HepG2 (cell line): ENCODE measurements at regions not wholly inside any gene's neighbourhood (a gene's known extent, or its start where the extent isn't known, plus 50 kb on each side); places are given as distances from the start of the nearest gene placed in this dataset.

Experiments used
- ATAC-seq: fragments of 200-7000 bp; cut with Tn5 transposase; 3 replicates; pipeline ENCODE4 v1.9.1; 2020; ENCODE audit warnings: mild to moderate bottlenecking, moderate library complexity
- BruUV-seq: library from RNA; stranded (reverse); fragments of 400-500 nt; replicated peaks from 2 replicates; lab custom pipeline; 2021; lab: Mats Ljungman, UMichigan
- CTCF ChIA-PET: fragments of 300-600 bp; formaldehyde crosslinking; extraction: SDS; loops from one replicate; lab custom pipeline; 2021; ENCODE audit warnings: low total read pairs, inconsistent platforms, low intra/inter-chr PET ratio; lab: Yijun Ruan, JAX
- POLR2A ChIA-PET: fragments of 350-600 bp; sonication (Branson Sonifier 250); formaldehyde crosslinking; loops from one replicate; lab custom pipeline; 2020; ENCODE audit warnings: antibody characterized with exemption, inconsistent platforms; lab: Yijun Ruan, JAX
- DNase-seq: peaks from one replicate; pipeline ENCODE4 v3.0.0-alpha.2; 2015; ENCODE audit warnings: low spot score
- FAIRE-seq: peaks from 3 replicates; lab custom pipeline; 2011; peaks lifted over from hg19 to GRCh38; lab: Jason Lieb, UNC
- H2AFZ ChIP-seq: one replicate; pipeline ENCODE4 v1.6.1; 2011; ENCODE audit warnings: low read length, inconsistent platforms
- H3K27ac ChIP-seq: fragments of 300-600 bp; 3 replicates; pipeline ENCODE4 v1.8.0; 2011; ENCODE audit warnings: mixed run types, mild to moderate bottlenecking, mixed read lengths, low read length, inconsistent platforms; ENCODE audit not compliant: insufficient read depth; ENCODE audit errors: extremely low read length
- H3K27me3 ChIP-seq, 2 experiments: fragments of 200-600 bp in 1 of 2; 2 replicates in 1 of 2; 3 replicates in 1 of 2; pipeline versions ENCODE4 v1.6.0 to v1.8.0; 2011; ENCODE audit warnings: low read length in 2 of 2, mild to moderate bottlenecking in 2 of 2, moderate library complexity in 2 of 2, inconsistent platforms in 1 of 2; ENCODE audit not compliant: insufficient read depth in 2 of 2, control insufficient read depth in 1 of 2
- H3K36me3 ChIP-seq, 2 experiments: fragments of 200-600 bp in 1 of 2; replicated peaks in 1 of 2; 2 replicates in 1 of 2; 3 replicates in 1 of 2; pipeline versions ENCODE4 v1.5.1 to v1.8.0; 2011; ENCODE audit warnings: low read length in 2 of 2, inconsistent platforms in 1 of 2; ENCODE audit not compliant: insufficient read depth in 2 of 2, control insufficient read depth in 1 of 2
- H3K4me1 ChIP-seq: 2 replicates; pipeline ENCODE4 v1.5.1; 2012; ENCODE audit warnings: low read length, inconsistent platforms; ENCODE audit not compliant: insufficient read depth
- H3K4me2 ChIP-seq: 2 replicates; pipeline ENCODE4 v1.6.0; 2011; ENCODE audit warnings: low read depth, low read length, inconsistent platforms
- H3K4me3 ChIP-seq, 3 experiments: fragments of 200-600 bp in 1 of 3; sonication (generic), shearing (Covaris generic) in 1 of 3; replicated peaks in 1 of 3; 2 replicates each; pipeline ENCODE4 v1.5.1; 2011 to 2016; ENCODE audit warnings: low read length in 3 of 3, inconsistent platforms in 2 of 3, low read depth in 2 of 3, mild to moderate bottlenecking in 2 of 3, control low read depth in 1 of 3, mixed read lengths in 1 of 3; ENCODE audit not compliant: insufficient read depth in 1 of 3
- H3K79me2 ChIP-seq: one replicate; pipeline ENCODE4 v1.6.1; 2011; ENCODE audit warnings: low read length, inconsistent platforms; ENCODE audit not compliant: insufficient read depth
- H3K9ac ChIP-seq: 2 replicates; pipeline ENCODE4 v1.6.0; 2011; ENCODE audit warnings: mild to moderate bottlenecking, low read depth, low read length, inconsistent platforms; ENCODE audit not compliant: insufficient read depth
- H3K9me3 ChIP-seq: 2 replicates; pipeline ENCODE4 v1.5.1; 2012; ENCODE audit warnings: mild to moderate bottlenecking, low read length
- H4K20me1 ChIP-seq: 2 replicates; pipeline ENCODE4 v1.6.0; 2011; ENCODE audit warnings: inconsistent platforms, mild to moderate bottlenecking, low read length, moderate library complexity; ENCODE audit not compliant: insufficient read depth
- GATAD1 ChIP-seq: IDR thresholded peaks from 2 replicates; pipeline ENCODE4 v1.6.1; 2016; ENCODE audit warnings: missing genetic modification reagents, missing compliant biosample characterization
- HNF4G ChIP-seq, 2 experiments: sonication (generic) in 1 of 2; formaldehyde crosslinking in 1 of 2; IDR thresholded peaks; 2 replicates each; pipeline versions ENCODE4 v1.4.0 to v1.6.1; 2011 to 2020; ENCODE audit warnings: borderline replicate concordance in 2 of 2, low read depth in 2 of 2, mild to moderate bottlenecking in 2 of 2, low read length in 1 of 2, missing genetic modification reagents in 1 of 2, moderate library complexity in 1 of 2
- SOX13 ChIP-seq, 3 experiments: fragments of 450-650 bp in 1 of 3; sonication (generic) in 1 of 3; formaldehyde crosslinking in 1 of 3; IDR thresholded peaks in 2 of 3; conservative IDR thresholded peaks in 1 of 3; 2 replicates each; pipeline versions ENCODE4 v1.5.0 to v1.6.1; 2016 to 2020; ENCODE audit warnings: antibody characterized with exemption in 1 of 3, mild to moderate bottlenecking in 1 of 3, missing compliant biosample characterization in 1 of 3, missing genetic modification reagents in 1 of 3, moderate library complexity in 1 of 3
- WGBS: methylation state at CpG from one replicate; pipeline ENCODE4 v1.1.6; 2017; ENCODE audit warnings: low lambda C conversion rate; 5-methylcytosine and 5-hydroxymethylcytosine counted together
- in situ Hi-C: cut with HindIII; loops from 2 replicates; pipeline ENCODE4 v1.10.0; 2017; ENCODE audit warnings: low pct_unique_long_range_greater_than_20kb; ENCODE audit not compliant: extremely low pct_ligation_motif_present
- intact Hi-C: fragments of 100-400 bp; cut with micrococcal nuclease; formaldehyde crosslinking; loops from one replicate; pipeline ENCODE4 v1.10.0; 2022; ENCODE audit not compliant: unreplicated experiment
- TF ChIP-seq, protein P1 (sequence below): sonication (generic); formaldehyde crosslinking; IDR thresholded peaks from 2 replicates; pipeline ENCODE4 v1.4.0; 2020; ENCODE audit warnings: missing genetic modification reagents, borderline replicate concordance
- TF ChIP-seq, protein P2 (sequence below): sonication (generic); formaldehyde crosslinking; IDR thresholded peaks from 2 replicates; pipeline ENCODE4 v1.5.1; 2020; ENCODE audit warnings: mild to moderate bottlenecking, missing genetic modification reagents, moderate library complexity

GRCh38 chr15:70526221-70526973 is 237.0 kb downstream of the UACA start:
- no peak overlapping the region for H3K27ac ChIP-seq
- CTCF ChIA-PET = no interaction called here
- intact Hi-C loops (no loop called here), in situ Hi-C loops (no loop called here)
- no peaks in the 10 kb centered on the region for H3K9me3 ChIP-seq
- no peaks in the 10 kb centered on the region for H3K79me2 ChIP-seq
- ATAC-seq = no peak
- TF ChIP-seq SOX13 (IDR thresholded peaks at IDR 0.05) = no peak
- no peak for TF ChIP-seq SOX13 (CRISPR knock-in tag; conservative IDR thresholded peaks at IDR 0.05 in 1 of 2, IDR thresholded peaks at IDR 0.05 in 1 of 2)
- no peak for TF ChIP-seq GATAD1 (CRISPR knock-in tag)
- no peak for TF ChIP-seq HNF4G (IDR thresholded peaks at IDR 0.05; ENCODE audit: borderline replicate concordance, low read depth, low read length)
- no peak for TF ChIP-seq HNF4G (CRISPR knock-in tag; IDR thresholded peaks at IDR 0.05; ENCODE audit: borderline replicate concordance, low read depth)
- TF ChIP-seq, protein P1, sequence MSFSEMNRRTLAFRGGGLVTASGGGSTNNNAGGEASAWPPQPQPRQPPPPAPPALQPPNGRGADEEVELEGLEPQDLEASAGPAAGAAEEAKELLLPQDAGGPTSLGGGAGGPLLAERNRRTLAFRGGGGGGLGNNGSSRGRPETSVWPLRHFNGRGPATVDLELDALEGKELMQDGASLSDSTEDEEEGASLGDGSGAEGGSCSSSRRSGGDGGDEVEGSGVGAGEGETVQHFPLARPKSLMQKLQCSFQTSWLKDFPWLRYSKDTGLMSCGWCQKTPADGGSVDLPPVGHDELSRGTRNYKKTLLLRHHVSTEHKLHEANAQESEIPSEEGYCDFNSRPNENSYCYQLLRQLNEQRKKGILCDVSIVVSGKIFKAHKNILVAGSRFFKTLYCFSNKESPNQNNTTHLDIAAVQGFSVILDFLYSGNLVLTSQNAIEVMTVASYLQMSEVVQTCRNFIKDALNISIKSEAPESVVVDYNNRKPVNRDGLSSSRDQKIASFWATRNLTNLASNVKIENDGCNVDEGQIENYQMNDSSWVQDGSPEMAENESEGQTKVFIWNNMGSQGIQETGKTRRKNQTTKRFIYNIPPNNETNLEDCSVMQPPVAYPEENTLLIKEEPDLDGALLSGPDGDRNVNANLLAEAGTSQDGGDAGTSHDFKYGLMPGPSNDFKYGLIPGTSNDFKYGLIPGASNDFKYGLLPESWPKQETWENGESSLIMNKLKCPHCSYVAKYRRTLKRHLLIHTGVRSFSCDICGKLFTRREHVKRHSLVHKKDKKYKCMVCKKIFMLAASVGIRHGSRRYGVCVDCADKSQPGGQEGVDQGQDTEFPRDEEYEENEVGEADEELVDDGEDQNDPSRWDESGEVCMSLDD (CRISPR knock-in tag) = no peak
- TF ChIP-seq, protein P2, sequence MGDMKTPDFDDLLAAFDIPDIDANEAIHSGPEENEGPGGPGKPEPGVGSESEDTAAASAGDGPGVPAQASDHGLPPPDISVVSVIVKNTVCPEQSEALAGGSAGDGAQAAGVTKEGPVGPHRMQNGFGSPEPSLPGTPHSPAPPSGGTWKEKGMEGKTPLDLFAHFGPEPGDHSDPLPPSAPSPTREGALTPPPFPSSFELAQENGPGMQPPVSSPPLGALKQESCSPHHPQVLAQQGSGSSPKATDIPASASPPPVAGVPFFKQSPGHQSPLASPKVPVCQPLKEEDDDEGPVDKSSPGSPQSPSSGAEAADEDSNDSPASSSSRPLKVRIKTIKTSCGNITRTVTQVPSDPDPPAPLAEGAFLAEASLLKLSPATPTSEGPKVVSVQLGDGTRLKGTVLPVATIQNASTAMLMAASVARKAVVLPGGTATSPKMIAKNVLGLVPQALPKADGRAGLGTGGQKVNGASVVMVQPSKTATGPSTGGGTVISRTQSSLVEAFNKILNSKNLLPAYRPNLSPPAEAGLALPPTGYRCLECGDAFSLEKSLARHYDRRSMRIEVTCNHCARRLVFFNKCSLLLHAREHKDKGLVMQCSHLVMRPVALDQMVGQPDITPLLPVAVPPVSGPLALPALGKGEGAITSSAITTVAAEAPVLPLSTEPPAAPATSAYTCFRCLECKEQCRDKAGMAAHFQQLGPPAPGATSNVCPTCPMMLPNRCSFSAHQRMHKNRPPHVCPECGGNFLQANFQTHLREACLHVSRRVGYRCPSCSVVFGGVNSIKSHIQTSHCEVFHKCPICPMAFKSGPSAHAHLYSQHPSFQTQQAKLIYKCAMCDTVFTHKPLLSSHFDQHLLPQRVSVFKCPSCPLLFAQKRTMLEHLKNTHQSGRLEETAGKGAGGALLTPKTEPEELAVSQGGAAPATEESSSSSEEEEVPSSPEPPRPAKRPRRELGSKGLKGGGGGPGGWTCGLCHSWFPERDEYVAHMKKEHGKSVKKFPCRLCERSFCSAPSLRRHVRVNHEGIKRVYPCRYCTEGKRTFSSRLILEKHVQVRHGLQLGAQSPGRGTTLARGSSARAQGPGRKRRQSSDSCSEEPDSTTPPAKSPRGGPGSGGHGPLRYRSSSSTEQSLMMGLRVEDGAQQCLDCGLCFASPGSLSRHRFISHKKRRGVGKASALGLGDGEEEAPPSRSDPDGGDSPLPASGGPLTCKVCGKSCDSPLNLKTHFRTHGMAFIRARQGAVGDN (CRISPR knock-in tag) = no peak
- no peak overlapping the region for H2AFZ ChIP-seq
- BruUV-seq = no TSS peak
- H3K27me3 ChIP-seq = peaks cover 3 to 13% of the 10 kb centered on the region in 2 experiments; a peak in 3 of 5 replicates
- peaks cover 41% of the 10 kb centered on the region for H3K4me1 ChIP-seq
- H3K9ac ChIP-seq = no peak overlapping the region
- no peak for FAIRE-seq
- 58% methylated on average over 11 of the region's 12 CpGs for WGBS
- H4K20me1 ChIP-seq = no peaks in the 10 kb centered on the region
- no peak for DNase-seq
- POLR2A ChIA-PET = no interaction called here
- H3K36me3 ChIP-seq = no peaks in the 10 kb centered on the region
- H3K4me3 ChIP-seq = no peak overlapping the region
- no peak overlapping the region for H3K4me2 ChIP-seq
